ENCODE measurements at regions not wholly inside any gene's neighbourhood (a gene's known extent, or its start where the extent isn't known, plus 50 kb on each side); places are given as distances from the start of the nearest gene placed in this dataset.

DNA sequence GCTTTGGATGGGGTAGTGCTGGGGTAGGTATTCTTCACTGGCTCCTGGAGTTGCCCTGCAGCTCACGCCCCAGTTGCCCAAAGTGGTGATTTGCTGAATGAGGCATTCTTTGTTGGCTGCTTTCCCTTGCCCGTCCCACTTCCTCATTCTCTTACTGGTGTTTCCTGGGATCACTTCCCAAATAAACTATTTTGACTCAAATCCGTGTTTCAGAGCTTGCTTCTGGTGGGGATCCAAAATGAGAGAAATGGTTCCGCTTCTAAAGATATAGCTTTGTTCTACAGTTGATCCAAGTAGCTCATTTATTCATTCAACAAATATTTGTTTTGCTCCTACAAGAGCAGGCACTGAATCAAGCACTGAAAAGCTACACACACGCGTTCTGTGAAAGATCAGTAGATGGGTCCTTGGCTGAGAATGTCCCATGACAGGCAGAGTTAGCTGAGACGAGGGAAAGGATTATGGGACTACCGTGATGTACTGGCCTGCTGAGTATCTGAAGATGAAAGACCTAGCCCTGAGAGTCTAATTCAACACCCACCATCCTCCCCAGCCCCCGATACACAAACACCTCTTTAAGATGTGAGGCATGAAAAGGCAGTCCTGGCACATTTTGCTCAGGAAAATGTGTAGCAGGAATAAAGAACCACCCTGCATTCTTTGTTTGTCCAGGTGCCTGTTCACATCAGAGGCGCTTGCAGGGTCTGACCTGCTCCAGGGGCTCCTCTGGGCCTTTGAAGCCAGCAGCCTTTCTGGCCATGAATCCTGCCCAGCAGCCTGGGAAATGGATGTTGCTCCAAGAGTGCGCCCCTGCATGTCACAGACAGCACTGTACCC is 143.1 kb upstream of the RANBP3L start:
- TF ChIP-seq, protein P1, sequence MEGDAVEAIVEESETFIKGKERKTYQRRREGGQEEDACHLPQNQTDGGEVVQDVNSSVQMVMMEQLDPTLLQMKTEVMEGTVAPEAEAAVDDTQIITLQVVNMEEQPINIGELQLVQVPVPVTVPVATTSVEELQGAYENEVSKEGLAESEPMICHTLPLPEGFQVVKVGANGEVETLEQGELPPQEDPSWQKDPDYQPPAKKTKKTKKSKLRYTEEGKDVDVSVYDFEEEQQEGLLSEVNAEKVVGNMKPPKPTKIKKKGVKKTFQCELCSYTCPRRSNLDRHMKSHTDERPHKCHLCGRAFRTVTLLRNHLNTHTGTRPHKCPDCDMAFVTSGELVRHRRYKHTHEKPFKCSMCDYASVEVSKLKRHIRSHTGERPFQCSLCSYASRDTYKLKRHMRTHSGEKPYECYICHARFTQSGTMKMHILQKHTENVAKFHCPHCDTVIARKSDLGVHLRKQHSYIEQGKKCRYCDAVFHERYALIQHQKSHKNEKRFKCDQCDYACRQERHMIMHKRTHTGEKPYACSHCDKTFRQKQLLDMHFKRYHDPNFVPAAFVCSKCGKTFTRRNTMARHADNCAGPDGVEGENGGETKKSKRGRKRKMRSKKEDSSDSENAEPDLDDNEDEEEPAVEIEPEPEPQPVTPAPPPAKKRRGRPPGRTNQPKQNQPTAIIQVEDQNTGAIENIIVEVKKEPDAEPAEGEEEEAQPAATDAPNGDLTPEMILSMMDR (IDR thresholded peaks at IDR 0.05), result no peak
- no peak for TF ChIP-seq POLR2A (IDR thresholded peaks at IDR 0.05)

Measured in thyroid gland (tissue), 4 donors.